HL-60 (cell line): ENCODE measurements at regions not wholly inside any gene's neighbourhood (a gene's known extent, or its start where the extent isn't known, plus 50 kb on each side); places are given as distances from the start of the nearest gene placed in this dataset.

Experiments used
- CTCF ChIP-seq: IDR thresholded peaks from one replicate; pipeline ENCODE4 v1.5.1; 2011; ENCODE audit warnings: low read length, control low read depth, inconsistent platforms; ENCODE audit not compliant: insufficient read depth
- GABPA ChIP-seq: IDR thresholded peaks from 2 replicates; pipeline ENCODE4 v1.6.1; 2012; ENCODE audit warnings: low read depth
- POLR2AphosphoS5 ChIP-seq: IDR thresholded peaks from 2 replicates; pipeline ENCODE4 v1.6.1; 2012; ENCODE audit warnings: low read depth
- REST ChIP-seq: IDR thresholded peaks from 2 replicates; pipeline ENCODE4 v1.6.1; 2012; ENCODE audit warnings: low read depth; ENCODE audit not compliant: insufficient replicate concordance
- SPI1 ChIP-seq: IDR thresholded peaks from 2 replicates; pipeline ENCODE4 v1.6.1; 2012; ENCODE audit warnings: low read depth, mild to moderate bottlenecking, borderline replicate concordance

DNA sequence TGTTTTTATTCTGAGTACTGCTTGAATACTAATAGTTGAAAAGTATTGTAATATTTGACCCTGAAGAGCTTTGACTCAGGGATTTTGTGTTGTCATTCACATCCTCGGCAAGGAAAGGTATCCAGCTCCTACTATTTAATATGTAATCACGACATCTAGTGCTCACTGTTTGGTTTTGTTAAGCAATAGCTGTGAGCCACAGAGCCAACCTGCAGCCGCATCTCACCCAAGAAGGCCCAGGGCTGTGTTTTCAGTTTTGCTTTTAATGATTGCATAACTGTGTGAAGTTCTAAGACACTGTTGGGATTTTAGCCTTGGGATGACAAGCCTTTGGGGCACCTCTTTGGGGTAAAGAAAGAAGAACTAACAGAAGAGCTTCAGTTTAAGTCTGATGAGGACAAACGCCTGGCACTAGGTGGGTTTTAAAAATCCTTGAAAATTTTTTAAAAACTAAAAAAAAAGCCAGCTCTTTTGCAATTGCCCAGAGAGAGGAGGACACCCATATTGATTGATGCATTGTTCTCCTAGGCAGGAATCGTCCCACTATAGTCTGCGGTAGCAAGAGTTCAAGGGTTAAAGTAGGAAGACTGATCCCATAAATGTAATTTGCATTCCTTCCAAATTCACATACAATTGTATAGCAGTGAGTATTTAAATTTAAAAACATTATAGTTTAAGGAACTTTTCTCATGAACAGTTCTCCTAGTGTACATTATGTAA, 157.8 kb downstream of the RELL1 start:
- TF ChIP-seq CTCF (no peak), SPI1 (no peak), POLR2AphosphoS5 (no peak), GABPA (no peak), REST (no peak)
